ENCODE measurements at regions not wholly inside any gene's neighbourhood (a gene's known extent, or its start where the extent isn't known, plus 50 kb on each side); places are given as distances from the start of the nearest gene placed in this dataset.

DNA sequence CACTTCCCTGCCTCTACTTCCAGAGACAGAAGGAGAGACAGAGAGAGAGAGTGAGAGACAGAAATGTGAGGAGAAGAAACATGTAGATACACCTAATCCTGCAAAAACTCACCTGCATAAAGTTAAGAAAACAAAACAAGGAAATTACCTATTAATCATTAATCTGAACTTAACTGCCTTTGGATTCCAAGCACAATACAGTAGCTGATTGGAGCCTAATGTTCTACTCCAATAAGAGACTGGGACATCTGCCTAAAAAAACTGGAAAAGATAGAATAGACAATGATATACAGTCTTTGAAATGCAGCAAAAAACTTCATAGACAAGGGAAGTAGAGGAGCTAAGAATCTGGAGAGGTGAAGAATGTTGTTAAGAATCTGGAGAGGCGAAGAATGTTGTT is 910.2 kb upstream of the SLC10A2 start (continued):
- TF ChIP-seq, protein P1, sequence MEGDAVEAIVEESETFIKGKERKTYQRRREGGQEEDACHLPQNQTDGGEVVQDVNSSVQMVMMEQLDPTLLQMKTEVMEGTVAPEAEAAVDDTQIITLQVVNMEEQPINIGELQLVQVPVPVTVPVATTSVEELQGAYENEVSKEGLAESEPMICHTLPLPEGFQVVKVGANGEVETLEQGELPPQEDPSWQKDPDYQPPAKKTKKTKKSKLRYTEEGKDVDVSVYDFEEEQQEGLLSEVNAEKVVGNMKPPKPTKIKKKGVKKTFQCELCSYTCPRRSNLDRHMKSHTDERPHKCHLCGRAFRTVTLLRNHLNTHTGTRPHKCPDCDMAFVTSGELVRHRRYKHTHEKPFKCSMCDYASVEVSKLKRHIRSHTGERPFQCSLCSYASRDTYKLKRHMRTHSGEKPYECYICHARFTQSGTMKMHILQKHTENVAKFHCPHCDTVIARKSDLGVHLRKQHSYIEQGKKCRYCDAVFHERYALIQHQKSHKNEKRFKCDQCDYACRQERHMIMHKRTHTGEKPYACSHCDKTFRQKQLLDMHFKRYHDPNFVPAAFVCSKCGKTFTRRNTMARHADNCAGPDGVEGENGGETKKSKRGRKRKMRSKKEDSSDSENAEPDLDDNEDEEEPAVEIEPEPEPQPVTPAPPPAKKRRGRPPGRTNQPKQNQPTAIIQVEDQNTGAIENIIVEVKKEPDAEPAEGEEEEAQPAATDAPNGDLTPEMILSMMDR (conservative IDR thresholded peaks at IDR 0.05; ENCODE audit: low read depth in 2 of 2): no peak
- TF ChIP-seq REST (IDR thresholded peaks at IDR 0.05; ENCODE audit: unreplicated experiment) (no peak), EZH2phosphoT487 (IDR thresholded peaks at IDR 0.05; ENCODE audit: unreplicated experiment) (no peak), ZNF331 (CRISPR knock-in tag; IDR thresholded peaks at IDR 0.05; ENCODE audit: low read depth) (no peak), POLR2AphosphoS5 (IDR thresholded peaks at IDR 0.05; ENCODE audit: low read depth) (no peak), CREB1 (CRISPR knock-in tag; IDR thresholded peaks at IDR 0.05; ENCODE audit: low read depth) (no peak)

GRCh38 chr13:103973740-103974139 is 907.5 kb upstream of the SLC10A2 start:
- Histone ChIP-seq H3F3A (replicated peaks; ENCODE audit: low read depth) (no peaks in the 10 kb centered on the region), H3K9me2 (ENCODE audit: insufficient read depth) (no peaks in the 10 kb centered on the region), H3K4me3 (no peak overlapping the region), H4K20me1 (replicated peaks; ENCODE audit: insufficient read depth) (no peaks in the 10 kb centered on the region), H3K27ac (ENCODE audit: low read depth) (no peak overlapping the region), H2AFZ (no peak overlapping the region), H3K27me3 (ENCODE audit: insufficient read depth) (no peaks in the 10 kb centered on the region), H3K4me1 (ENCODE audit: insufficient read depth) (no peaks in the 10 kb centered on the region), H3K36me3 (ENCODE audit: insufficient read depth) (no peaks in the 10 kb centered on the region), H3K4me2 (no peak overlapping the region), H3K79me2 (replicated peaks; ENCODE audit: insufficient read depth) (no peaks in the 10 kb centered on the region)
- Mint-ChIP-seq H3K27me3 (ENCODE audit: insufficient read depth, low read depth, poor library complexity) (no peaks in the 10 kb centered on the region), H3K4me1 (no peaks in the 10 kb centered on the region), H3K9me3 (no peaks in the 10 kb centered on the region; the same call in 2 of the 3 replicates), H3K36me3 (ENCODE audit: low read depth) (no peaks in the 10 kb centered on the region), H3K27ac (no peak overlapping the region), H3K4me3 (no peak overlapping the region)
- ATAC-seq (no peak), DNase-seq (ENCODE audit: low spot score) (no peak)
- TF ChIP-seq, protein P2, sequence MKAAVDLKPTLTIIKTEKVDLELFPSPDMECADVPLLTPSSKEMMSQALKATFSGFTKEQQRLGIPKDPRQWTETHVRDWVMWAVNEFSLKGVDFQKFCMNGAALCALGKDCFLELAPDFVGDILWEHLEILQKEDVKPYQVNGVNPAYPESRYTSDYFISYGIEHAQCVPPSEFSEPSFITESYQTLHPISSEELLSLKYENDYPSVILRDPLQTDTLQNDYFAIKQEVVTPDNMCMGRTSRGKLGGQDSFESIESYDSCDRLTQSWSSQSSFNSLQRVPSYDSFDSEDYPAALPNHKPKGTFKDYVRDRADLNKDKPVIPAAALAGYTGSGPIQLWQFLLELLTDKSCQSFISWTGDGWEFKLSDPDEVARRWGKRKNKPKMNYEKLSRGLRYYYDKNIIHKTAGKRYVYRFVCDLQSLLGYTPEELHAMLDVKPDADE (IDR thresholded peaks at IDR 0.05): no peak
- no peak for TF ChIP-seq ZNF331 (CRISPR knock-in tag; IDR thresholded peaks at IDR 0.05; ENCODE audit: low read depth)
- TF ChIP-seq JUNB (IDR thresholded peaks at IDR 0.05; ENCODE audit: unreplicated experiment): no peak
- TF ChIP-seq, protein P1 (conservative IDR thresholded peaks at IDR 0.05; ENCODE audit: low read depth in 2 of 2): no peak
- TF ChIP-seq REST (IDR thresholded peaks at IDR 0.05; ENCODE audit: unreplicated experiment): no peak

All from GM23338 (cell line).